Cardiac fibroblast (primary cell): ENCODE measurements at regions not wholly inside any gene's neighbourhood (a gene's known extent, or its start where the extent isn't known, plus 50 kb on each side); places are given as distances from the start of the nearest gene placed in this dataset.
A peak's percentile ranks its signal among the peaks of the same experiment; 100 is the strongest.

Source experiments
- DNase-seq, 2 donors: peaks; one replicate each; pipeline versions ENCODE4 v3.0.0 to v3.0.0-alpha.2; 2010; ENCODE audit warnings: low read depth in 2 of 2
- H3K4me3 ChIP-seq, 2 donors: replicated peaks in 1 of 2; 1 replicate in 1 of 2; 2 replicates in 1 of 2; pipeline ENCODE4 v1.5.1; 2011; ENCODE audit warnings: low read depth in 2 of 2, low read length in 2 of 2, mild to moderate bottlenecking in 2 of 2, moderate library complexity in 1 of 2
- TF ChIP-seq, protein P1 (sequence below): IDR thresholded peaks from one replicate; pipeline ENCODE4 v1.5.1; 2011; ENCODE audit warnings: low read depth, mild to moderate bottlenecking, low read length, inconsistent platforms

DNA sequence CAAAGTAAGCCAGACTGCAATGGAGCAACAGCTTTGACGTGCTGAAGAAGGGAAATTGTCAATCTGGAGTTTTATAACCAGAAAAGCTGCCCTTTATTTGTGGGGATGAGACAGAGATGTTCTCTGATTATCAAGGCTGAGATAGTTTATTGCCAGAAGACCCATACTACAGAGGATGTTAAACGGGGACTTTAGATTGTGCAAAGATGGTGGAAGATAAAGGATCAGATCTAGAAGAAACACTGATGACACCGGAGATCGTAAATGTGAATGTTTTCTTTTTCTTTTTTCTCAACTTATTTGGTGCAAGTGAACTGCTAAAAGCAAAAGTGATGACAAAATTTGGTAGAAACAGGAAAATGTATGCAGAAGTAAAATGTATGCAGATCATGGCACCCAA lies 178.3 kb upstream of the PLEKHG7 start:
- no peak for DNase-seq
- TF ChIP-seq, protein P1, sequence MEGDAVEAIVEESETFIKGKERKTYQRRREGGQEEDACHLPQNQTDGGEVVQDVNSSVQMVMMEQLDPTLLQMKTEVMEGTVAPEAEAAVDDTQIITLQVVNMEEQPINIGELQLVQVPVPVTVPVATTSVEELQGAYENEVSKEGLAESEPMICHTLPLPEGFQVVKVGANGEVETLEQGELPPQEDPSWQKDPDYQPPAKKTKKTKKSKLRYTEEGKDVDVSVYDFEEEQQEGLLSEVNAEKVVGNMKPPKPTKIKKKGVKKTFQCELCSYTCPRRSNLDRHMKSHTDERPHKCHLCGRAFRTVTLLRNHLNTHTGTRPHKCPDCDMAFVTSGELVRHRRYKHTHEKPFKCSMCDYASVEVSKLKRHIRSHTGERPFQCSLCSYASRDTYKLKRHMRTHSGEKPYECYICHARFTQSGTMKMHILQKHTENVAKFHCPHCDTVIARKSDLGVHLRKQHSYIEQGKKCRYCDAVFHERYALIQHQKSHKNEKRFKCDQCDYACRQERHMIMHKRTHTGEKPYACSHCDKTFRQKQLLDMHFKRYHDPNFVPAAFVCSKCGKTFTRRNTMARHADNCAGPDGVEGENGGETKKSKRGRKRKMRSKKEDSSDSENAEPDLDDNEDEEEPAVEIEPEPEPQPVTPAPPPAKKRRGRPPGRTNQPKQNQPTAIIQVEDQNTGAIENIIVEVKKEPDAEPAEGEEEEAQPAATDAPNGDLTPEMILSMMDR: no peak
- H3K4me3 ChIP-seq: no peak overlapping the region

DNA sequence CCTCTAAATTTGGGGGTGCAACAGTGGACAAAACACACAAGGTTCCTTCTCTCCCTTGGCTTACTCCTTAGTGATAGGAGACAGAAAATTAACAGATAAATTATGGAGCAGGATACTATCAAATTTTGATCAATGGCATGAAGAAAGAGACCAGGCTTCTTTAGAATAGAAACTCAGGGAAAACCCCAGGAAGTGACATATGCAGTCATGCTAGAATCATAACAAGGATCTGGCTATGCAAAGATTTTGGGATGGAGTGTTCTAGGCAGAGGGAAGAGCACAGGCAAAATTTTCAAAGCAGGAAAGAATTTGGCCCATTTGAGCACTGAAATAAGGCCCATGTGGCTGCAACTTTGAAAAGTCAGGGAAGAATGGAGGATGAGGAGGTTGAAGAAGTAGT lies 182.3 kb upstream of the PLEKHG7 start:
- H3K4me3 ChIP-seq: no peak overlapping the region

DNA sequence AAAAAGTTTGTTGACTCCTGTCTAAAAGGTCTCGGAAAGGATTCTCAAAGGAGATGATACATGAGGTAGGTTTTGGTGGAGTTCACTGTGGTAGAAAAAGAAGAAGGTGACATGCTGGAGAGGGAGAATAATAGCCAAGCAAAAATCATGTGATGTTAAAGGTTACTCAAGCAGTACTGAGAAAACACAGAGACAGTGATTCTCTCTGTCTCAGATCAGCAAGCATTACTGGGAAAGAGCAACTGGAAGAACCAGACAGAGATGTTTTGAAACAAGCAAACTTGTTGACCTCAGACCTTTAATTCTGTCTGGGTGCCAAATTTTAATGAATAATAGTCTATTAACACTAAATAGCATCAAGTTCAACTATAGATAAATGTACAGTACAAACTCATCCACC lies 183.5 kb upstream of the PLEKHG7 start:
- TF ChIP-seq, protein P1: no peak
- H3K4me3 ChIP-seq: no peak overlapping the region
- DNase-seq: no peak

More for the DNA sequence above, 182.3 kb upstream of the PLEKHG7 start:
- TF ChIP-seq, protein P1: no peak
- DNase-seq: no peak

DNA sequence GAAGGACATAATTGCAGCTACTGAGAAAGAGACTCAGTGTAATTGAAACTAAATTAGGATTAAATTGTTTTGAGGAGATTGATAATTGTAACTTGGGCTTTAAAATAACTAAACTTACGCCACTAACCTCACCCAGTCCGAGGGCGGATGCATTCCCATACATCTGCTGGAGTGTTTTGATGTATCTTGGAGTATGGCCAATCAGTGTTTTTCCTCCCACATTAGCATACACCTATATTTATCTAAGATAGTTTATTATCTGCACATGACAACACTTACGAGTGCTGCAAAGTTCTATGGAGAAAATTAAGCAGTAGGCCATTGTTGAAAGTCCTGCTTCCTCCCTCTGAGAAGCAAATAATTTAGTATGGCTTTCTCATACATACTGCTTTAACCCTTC lies 184.7 kb upstream of the PLEKHG7 start:
- TF ChIP-seq, protein P1: no peak
- no peak for DNase-seq
- H3K4me3 ChIP-seq: no peak overlapping the region

DNA sequence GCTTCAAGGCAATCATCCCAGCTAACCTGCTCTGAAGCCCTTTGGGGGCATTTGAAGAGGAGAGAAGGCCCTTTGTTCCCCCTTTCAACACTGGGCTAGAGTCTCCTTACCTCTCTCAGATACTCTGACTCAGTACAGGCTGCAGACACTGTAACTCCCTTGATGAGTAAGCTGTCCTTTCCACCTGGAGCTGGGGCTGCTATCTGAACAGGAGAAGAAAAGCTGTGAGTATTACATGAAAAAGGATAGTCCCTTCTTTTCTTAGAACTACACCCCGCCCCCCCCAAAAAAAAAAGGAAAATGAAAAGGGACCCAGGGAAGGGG lies 186.6 kb upstream of the PLEKHG7 start:
- no peak overlapping the region for H3K4me3 ChIP-seq
- DNase-seq: peak in 1 of 2 donors; percentile 55
- TF ChIP-seq, protein P1: no peak

DNA sequence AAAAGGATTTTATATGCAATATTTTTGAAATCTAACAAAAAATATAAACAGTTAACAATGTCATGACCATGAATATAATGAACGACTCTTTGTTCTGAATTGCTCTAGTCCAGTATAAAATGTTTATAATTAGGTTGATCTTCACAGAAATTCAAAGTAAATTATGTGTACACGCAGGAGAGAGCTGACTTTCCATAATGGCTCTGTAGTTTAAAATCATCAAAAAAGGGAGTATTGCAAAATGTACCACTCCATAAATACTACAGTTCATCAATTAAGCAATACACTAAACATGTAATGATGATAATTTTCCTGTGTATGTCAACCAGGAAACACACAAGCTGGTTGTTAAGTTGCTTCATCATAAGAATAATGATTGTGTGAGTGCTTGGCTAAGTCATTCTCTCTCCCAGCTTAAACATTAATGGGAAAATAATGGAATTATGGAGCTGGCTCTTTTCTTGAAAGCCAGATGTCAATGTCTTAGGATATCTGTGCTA lies 189.5 kb upstream of the PLEKHG7 start:
- TF ChIP-seq, protein P1: no peak
- no peak overlapping the region for H3K4me3 ChIP-seq
- peak in 1 of 2 donors; percentile 5 for DNase-seq

DNA sequence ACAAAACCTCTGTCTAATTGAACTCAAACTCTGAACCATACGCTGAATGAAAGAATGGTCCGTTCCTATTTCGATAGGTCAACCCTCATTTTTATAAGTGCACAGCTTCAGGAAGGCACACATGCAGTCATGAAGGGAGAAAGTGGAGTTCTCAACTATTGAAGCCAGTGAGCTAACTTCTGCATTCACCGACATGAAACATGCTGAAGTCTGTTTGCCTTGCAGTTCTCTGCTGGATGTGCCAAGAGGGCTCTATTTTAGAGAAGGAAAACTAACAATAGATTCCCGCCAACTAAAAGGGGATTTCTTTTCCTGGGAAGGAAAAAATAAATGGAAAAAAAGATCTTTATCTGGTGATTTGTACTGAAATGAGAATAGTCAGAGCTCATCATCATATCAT lies 191.0 kb upstream of the PLEKHG7 start:
- no peak for DNase-seq
- TF ChIP-seq, protein P1: no peak
- no peak overlapping the region for H3K4me3 ChIP-seq
